Parathyroid adenoma (tissue), 2 donors: ENCODE measurements at regions not wholly inside any gene's neighbourhood (a gene's known extent, or its start where the extent isn't known, plus 50 kb on each side); places are given as distances from the start of the nearest gene placed in this dataset.

ENCODE experiments used
- H2AFZ ChIP-seq: fragments of 300-600 bp; sonication (generic); one replicate; pipeline ENCODE4 v1.7.0; 2017; ENCODE audit warnings: antibody characterized with exemption, mild to moderate bottlenecking
- H3K27ac ChIP-seq: fragments of 300-600 bp; sonication (generic); one replicate; pipeline ENCODE4 v1.7.0; 2017
- H3K27me3 ChIP-seq: fragments of 300-600 bp; sonication (generic); one replicate; pipeline ENCODE4 v1.7.0; 2017; ENCODE audit warnings: low read length; ENCODE audit not compliant: control insufficient read depth, insufficient read depth
- H3K36me3 ChIP-seq: fragments of 300-600 bp; sonication (generic); one replicate; pipeline ENCODE4 v1.7.0; 2017; ENCODE audit warnings: low read length; ENCODE audit not compliant: control insufficient read depth, insufficient read depth
- H3K4me1 ChIP-seq: fragments of 300-600 bp; sonication (generic); one replicate; pipeline ENCODE4 v1.7.0; 2017; ENCODE audit warnings: control low read depth
- H3K4me2 ChIP-seq: fragments of 300-600 bp; sonication (generic); one replicate; pipeline ENCODE4 v1.7.0; 2017; ENCODE audit warnings: low read length
- H3K4me3 ChIP-seq: fragments of 300-600 bp; sonication (generic); one replicate; pipeline ENCODE4 v1.7.0; 2017; ENCODE audit warnings: low read depth, low read length
- H3K79me2 ChIP-seq: fragments of 300-600 bp; sonication (generic); one replicate; pipeline ENCODE4 v1.7.0; 2017; ENCODE audit warnings: control low read depth
- H3K9ac ChIP-seq: fragments of 300-600 bp; sonication (generic); one replicate; pipeline ENCODE4 v1.7.0; 2017; ENCODE audit warnings: mild to moderate bottlenecking
- H3K9me3 ChIP-seq: fragments of 300-600 bp; sonication (generic); one replicate; pipeline ENCODE4 v1.7.0; 2017; ENCODE audit warnings: low read length; ENCODE audit not compliant: control insufficient read depth
- TF ChIP-seq, protein P1 (sequence below): fragments of 300-600 bp; sonication (generic); IDR thresholded peaks from one replicate; pipeline ENCODE4 v1.7.0; 2017; ENCODE audit warnings: antibody characterized with exemption, mild to moderate bottlenecking
- donor health status: primary hyperparathyroidism.

- no peaks in the 10 kb centered on the region for H3K9me3 ChIP-seq
- H3K9ac ChIP-seq = no peak overlapping the region
- H2AFZ ChIP-seq = no peak overlapping the region
- H3K79me2 ChIP-seq = no peaks in the 10 kb centered on the region
- no peaks in the 10 kb centered on the region for H3K27me3 ChIP-seq
- no peak overlapping the region for H3K4me2 ChIP-seq
- no peaks in the 10 kb centered on the region for H3K36me3 ChIP-seq
- TF ChIP-seq, protein P1, sequence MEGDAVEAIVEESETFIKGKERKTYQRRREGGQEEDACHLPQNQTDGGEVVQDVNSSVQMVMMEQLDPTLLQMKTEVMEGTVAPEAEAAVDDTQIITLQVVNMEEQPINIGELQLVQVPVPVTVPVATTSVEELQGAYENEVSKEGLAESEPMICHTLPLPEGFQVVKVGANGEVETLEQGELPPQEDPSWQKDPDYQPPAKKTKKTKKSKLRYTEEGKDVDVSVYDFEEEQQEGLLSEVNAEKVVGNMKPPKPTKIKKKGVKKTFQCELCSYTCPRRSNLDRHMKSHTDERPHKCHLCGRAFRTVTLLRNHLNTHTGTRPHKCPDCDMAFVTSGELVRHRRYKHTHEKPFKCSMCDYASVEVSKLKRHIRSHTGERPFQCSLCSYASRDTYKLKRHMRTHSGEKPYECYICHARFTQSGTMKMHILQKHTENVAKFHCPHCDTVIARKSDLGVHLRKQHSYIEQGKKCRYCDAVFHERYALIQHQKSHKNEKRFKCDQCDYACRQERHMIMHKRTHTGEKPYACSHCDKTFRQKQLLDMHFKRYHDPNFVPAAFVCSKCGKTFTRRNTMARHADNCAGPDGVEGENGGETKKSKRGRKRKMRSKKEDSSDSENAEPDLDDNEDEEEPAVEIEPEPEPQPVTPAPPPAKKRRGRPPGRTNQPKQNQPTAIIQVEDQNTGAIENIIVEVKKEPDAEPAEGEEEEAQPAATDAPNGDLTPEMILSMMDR = no peak
- H3K27ac ChIP-seq = no peak overlapping the region
- H3K4me3 ChIP-seq = no peak overlapping the region
- H3K4me1 ChIP-seq = no peaks in the 10 kb centered on the region
Measured at GRCh38 chr10:130739016-130739756, 572.3 kb downstream of the TCERG1L start.

- H3K4me2 ChIP-seq = no peak overlapping the region
- H3K4me3 ChIP-seq = no peak overlapping the region
- no peaks in the 10 kb centered on the region for H3K36me3 ChIP-seq
- no peaks in the 10 kb centered on the region for H3K4me1 ChIP-seq
- TF ChIP-seq, protein P1 = no peak
- no peak overlapping the region for H3K9ac ChIP-seq
- H3K9me3 ChIP-seq = no peaks in the 10 kb centered on the region
- H3K27me3 ChIP-seq = no peaks in the 10 kb centered on the region
- no peak overlapping the region for H3K27ac ChIP-seq
- H2AFZ ChIP-seq = no peak overlapping the region
- no peaks in the 10 kb centered on the region for H3K79me2 ChIP-seq
Measured at GRCh38 chr10:130739757-130740145, 571.8 kb downstream of the TCERG1L start.

DNA sequence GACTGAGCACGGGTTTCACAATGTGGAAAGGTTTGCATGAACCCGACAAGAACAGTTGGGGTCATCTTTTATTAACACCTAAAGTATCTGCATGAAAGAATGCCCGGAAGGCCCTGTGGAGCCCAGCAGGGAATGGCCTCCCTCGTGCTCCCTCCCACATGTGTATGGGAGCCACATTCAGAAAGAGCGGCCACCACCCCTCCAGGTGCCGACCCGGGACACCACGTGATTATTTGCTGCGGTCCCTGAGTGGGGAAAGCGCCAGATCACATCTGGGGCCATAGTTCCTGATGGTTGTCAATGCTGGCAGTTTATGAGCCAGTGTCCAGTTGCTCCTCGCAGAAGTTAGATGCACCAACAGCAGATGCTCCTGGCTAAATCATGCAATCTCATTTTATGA is 571.4 kb downstream of the TCERG1L start:
- no peaks in the 10 kb centered on the region for H3K27me3 ChIP-seq
- TF ChIP-seq, protein P1 = no peak
- no peak overlapping the region for H3K9ac ChIP-seq

DNA sequence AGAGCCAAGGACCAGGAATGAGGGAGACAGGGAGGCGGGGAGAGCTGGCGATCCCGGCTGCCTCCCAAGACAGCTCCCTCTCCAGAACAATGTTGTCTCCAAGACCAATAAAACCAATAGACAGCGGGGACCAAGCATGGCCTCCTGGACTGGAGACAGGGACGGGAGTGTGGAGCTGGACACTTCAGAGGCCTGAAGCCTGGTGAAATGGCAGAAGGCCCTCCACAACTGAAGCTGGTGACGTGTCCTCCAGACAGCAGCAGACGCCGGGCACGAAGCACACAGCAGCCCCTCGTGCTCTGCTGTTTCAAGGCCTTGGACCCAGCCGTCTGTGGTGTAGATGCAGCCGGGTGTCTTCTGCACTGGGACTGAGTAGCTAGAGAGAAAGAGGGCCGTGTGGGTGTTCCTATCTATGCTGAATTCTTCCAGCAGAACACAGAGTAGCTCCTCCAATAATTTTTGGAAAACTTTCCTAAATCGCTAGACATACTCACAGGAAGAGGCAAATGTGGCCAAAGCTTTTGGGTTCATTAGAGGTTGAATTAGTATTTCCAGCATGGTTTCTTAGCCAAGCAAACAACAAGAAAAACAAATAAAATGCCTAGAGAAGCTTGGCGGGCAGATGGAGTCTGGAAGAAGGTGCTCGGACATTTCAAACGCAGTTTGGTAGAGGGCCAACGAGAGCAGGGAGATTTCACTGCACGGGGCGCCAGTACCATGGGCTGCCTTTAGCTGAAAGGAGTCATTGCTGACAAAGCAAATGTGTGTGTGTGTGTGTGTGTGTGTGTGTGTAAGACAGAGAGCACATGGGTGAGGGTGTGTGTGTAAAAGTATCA is 570.4 kb downstream of the TCERG1L start:
- Histone ChIP-seq H3K9me3 (no peaks in the 10 kb centered on the region), H3K4me3 (no peak overlapping the region), H3K36me3 (no peaks in the 10 kb centered on the region), H3K4me1 (no peaks in the 10 kb centered on the region), H2AFZ (no peak overlapping the region), H3K4me2 (no peak overlapping the region), H3K27ac (no peak overlapping the region), H3K9ac (no peak overlapping the region), H3K27me3 (no peaks in the 10 kb centered on the region), H3K79me2 (no peaks in the 10 kb centered on the region)
- TF ChIP-seq, protein P1 = no peak

More for the DNA sequence above, 571.4 kb downstream of the TCERG1L start:
- Histone ChIP-seq H2AFZ (no peak overlapping the region), H3K4me2 (no peak overlapping the region), H3K9me3 (no peaks in the 10 kb centered on the region), H3K79me2 (no peaks in the 10 kb centered on the region), H3K36me3 (no peaks in the 10 kb centered on the region), H3K4me1 (no peaks in the 10 kb centered on the region), H3K27ac (no peak overlapping the region), H3K4me3 (no peak overlapping the region)
